ENCODE measurements at regions not wholly inside any gene's neighbourhood (a gene's known extent, or its start where the extent isn't known, plus 50 kb on each side); places are given as distances from the start of the nearest gene placed in this dataset.
A peak's percentile ranks its signal among the peaks of the same experiment; 100 is the strongest.
"Not testable (repeated sequence)": the region's sequence is repeated elsewhere in the genome, so short reads cannot be mapped to it uniquely, and the experiment has no call there.

DNA sequence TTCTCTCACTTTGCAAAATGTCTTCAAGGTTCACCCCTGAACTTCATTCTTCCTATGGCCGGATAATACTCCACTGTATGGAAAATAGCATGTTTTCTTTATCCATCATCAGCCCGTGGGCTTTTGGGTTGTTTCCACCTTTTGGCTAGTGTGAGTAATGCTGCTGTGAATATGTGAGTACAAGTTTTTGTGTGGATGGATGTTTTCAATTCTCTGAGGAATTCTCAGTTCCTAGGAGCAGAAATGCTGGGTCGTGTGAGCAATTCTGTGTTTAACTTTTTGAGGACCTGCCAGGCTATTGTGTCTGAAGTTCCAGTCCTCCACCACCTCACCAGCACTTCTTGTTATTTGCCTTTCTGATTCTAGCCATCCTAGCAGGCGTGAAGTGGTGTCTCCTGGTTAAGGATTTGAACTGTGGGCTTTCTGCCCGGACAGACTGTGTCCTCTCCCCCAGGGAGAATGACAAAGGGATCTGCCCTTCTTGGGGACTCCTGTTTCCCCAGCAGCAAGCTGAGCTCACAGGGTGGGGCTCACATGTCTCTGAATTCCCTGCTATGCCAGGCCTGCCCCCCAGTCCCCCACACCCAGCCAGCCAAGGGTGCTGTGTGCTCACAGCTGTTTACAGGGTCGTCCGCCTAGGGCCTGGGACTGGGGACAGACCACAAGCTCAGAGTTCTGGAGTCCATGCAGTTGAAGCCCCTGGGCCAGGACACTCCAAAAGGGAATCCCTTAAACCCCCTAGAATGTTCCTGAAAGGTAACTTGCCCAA, 92.2 kb upstream of the CIBAR2 start:
- no peak for DNase-seq

DNA sequence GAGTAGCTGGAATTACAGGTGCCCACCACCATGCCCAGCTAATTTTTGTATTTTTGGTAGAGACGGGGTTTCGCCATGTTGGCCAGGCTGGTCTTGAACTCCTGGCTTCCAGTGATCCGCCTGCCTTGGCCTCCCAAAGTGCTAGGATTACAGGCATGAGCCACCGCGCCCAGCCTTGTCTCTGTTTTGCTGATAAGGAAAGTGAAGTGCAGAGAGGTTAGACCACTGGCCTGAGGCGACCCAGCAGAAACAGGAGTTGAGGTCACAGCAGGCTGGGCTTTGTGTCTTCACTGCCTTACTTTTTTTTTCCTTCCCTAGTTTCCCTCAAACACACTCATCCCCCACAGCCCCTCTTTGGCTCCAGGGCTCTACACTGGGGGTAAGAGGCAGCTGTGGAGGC, 93.0 kb upstream of the CIBAR2 start:
- not testable (repeated sequence) for DNase-seq

DNA sequence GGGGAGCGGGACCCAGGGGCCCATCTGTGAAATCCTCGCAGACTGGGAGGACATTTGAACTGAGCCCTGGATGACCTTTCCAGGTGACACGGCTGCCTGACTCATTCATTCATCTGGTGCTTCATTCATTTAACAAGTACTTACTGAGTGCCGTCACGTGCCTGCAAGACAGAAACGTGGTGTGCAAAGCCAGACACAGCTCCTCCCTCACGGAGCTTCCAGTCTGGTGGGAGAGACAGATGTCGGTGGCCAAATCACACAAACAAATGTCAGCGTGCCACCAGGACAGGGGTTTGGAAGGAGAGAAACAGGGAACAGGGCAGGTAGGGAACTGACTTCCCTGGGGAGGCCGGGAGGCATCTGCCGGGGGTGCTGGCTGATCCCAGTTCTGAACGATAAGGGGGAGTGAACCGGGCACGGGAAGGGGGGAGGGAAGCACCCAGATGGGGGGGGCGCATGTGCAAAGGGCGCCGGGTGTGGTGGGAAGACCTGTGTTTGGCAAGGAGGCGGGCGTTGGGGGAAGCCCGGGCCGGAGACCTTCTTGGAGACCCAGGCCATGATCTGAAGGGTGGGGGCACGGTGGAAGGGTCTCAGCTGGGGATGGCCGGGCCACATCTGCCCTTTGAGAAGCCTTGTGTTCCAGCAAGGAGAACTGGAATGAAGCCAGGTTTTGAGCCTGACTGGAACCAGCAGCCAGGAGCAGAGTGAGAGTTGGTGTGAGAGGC, 93.6 kb upstream of the CIBAR2 start:
- no peak for DNase-seq

DNA sequence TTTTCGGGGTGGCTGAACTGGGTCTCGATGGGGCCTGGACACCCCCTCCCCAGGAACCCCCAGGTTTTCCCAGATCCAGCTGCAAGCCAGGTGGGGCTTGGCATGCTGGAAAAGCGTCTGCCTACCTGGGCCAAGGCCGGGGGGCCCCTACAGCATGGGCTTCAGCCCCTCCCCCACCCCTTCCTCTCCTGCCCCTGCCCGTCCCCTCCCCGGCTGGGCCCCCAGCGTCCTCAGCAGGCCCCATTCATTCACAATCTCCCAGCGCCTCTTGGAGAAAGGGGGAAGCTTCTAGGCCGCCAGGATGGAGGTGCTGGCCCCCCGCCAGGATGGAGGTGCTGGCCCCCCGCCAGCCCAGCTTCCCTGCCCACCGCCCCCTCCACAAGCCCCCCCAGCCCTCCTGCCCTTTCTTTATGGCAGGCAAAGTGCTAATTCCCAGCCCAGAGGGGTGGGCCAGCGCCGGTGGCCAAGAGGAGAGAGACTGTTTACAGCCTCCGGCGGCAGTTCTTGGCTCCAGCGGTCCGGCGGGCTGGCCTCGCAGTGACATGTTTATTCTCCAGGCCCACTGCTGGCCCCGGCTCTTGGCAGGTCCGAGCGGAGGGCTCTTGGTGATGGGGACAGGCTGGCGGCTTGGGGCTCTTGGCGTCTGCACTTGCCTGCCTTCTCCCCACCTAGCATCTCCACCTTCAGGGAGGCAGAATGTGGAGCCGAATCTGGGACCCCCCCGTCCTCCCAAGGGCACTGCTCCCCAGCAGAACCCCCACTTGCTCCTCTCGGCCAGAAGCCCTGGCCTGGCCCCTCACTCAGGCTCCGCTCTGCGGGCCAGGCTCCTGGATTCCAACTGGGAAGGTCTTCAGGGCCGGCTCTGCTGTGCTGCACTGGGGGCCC, 94.4 kb upstream of the CIBAR2 start:
- DNase-seq: no peak

DNA sequence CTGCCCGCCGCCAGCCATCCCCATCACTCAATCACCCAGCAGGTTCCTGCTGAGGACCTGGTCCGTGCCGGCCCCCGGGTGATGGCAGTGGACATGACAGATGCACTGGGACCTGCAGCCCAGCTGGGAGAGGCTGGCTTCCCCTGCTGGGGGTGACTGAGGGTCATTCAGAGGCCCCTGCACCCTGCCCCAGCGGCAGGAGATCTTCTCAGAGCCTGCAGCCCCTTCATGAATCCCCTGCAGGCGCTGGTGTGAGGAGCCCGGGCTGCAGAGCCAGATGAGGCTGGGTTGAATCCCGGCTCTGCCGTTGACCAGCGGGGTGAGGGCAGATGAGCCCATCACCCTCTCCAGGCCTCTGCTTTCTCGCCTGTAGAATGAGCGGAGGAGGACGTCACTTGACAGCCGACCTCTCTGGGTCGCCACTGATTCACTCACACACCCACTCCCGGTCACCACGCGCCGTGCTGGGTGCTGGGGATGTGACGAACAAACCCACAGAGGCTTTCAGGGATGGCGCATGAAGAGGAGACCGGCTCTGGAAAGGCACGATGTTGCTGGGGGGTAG, 95.2 kb upstream of the CIBAR2 start:
- DNase-seq: no peak

DNA sequence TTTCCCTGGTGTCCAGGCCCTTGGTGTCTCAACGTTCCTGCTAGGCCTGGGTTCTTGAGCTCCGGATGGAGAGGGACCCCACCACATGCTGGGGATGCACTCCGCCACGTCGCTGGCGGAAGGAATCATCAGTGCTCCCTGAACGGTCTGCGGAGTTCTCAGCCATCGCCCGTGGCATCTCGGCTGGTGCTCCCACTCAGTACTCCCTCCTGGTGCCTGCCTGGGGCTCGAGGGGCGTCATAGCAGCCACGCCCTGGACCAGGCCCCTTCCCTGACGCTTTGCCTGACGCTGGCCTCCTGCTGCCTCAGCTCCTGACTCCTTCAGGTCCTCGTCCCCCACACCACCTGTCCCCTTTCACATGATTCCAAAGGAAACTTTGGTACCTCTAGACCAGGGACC, 95.9 kb upstream of the CIBAR2 start:
- no peak for DNase-seq

DNA sequence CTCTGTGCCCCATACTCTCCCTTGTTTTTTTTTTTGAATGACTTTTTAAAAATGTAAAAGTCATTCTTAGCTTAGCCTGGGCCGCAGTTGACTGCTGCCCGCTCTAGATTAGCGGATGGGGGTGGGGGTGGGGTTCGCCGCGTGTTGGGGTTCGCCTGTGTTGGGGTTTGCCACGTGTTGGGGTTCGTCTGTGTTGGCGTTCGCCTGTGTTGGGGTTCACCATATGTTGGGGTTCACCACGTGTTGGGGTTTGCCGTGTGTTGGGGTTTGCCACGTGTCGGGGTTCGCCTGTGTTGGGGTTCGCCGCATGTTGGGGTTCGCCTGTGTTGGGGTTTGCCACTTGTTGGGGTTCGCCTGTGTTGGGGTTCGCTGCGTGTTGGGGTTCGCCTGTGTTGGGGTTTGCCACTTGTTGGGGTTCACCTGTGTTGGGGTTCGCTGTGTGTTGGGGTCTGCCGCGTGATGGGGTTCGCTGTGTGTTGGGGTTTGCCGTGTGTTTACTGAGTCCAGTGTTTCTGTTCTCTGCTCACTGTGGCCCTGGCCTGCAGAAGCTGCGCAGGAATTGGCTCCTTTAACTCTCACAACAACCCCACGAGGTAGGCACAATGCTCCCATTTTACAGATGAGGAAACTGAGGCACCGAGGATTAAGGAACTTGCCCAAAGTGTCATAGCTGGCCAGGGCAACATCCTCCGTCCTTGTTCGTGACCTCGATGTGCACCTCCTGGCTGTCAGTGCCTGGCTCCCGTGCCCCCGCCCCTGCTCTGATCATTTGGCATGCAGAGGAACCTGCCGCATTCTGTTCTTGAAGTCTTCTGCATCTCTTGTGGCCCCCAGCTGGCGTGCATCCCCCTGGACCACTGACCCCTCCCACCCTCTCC, 96.6 kb upstream of the CIBAR2 start:
- DNase-seq: no peak

DNA sequence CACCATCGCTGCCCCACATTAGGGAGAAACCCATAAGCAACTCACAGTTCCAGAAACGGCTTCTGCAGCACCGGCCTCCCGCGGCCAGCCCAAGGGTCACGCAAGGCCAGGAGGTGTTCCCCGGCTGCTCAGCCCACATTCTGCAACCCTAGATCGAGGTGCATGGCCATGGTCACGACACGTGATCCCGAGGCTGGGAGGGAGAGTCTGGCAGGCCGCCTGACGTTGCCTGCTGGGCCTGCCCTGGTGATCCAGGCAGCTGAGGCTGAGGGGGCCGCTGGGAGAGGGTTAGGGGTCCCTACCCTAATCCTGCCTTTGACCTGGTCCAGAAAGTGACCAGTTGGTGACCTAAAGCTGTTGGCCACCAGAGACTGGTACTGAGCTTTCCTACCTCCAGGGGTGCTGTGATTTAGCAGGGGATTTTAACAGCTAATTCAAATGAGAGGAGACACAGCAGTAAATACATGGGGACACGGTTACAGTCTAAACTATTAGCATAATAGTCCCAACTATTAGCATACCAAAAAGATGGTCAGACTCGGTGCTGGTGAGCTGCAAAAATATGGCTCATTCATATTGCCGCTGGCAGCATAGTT, 97.4 kb upstream of the CIBAR2 start:
- DNase-seq: peak; percentile 46

DNA sequence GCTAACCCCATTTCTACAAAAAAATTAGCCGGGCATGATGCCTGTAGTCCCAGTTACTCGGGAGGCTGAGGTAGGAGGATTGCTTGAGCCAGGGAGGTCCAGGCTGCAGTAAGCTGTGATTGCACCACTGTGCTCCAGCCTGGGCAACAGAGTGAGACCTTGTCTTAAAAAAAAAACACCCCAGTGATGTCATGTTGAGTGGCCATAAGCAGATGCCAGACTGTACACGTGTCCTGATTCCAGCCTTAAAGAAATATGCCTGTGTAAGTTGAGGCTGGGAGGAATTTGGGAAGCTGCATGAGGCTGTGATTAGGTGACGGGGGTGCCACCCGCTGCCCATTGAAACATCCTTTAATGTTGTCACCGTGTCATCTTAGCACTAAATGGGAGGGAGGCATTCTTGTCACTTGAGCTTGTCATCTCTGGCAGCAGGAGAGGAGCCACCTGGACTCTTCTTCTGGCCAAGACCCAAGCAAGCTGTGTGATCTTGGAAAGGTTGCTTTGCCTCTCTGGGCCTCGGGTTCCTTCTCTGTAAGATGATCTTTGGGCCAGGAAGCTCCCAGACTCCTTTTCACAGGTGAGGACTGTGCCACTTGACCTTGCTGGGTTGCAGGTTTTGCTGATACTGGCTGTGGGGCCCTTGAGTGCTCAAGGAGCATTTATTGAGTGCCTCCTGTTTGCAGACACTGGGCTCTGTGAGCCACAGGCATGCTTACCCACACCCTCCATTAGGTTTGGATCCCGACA, 98.3 kb upstream of the CIBAR2 start:
- DNase-seq: peak; percentile 33

DNA sequence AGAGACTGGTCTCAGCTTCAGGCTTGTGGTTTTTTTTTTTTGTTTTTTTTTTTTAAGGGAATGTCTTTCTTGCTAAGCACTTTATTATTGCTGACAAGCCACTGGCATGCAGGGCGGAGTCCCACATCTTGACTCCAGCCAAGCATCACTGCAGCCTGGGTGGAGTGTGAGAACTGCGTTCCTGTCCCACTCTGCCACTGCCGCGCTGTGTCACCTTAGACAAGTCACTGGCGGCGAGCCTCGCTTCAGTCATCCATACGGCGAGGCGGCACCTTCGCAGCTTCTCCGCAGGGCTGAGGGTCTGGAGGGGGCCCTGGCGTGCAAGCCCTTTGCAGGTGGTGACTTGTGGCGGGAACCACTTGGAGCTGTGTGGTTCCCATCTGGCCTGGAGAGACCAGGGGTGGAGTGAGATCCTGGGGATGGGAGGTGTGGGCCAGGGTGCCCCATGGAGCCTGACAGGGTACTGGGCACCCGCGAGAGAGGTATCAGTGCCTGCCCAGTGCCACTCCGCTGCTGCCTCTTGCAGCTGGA, 99.1 kb upstream of the CIBAR2 start:
- peak; percentile 76 for DNase-seq

DNA sequence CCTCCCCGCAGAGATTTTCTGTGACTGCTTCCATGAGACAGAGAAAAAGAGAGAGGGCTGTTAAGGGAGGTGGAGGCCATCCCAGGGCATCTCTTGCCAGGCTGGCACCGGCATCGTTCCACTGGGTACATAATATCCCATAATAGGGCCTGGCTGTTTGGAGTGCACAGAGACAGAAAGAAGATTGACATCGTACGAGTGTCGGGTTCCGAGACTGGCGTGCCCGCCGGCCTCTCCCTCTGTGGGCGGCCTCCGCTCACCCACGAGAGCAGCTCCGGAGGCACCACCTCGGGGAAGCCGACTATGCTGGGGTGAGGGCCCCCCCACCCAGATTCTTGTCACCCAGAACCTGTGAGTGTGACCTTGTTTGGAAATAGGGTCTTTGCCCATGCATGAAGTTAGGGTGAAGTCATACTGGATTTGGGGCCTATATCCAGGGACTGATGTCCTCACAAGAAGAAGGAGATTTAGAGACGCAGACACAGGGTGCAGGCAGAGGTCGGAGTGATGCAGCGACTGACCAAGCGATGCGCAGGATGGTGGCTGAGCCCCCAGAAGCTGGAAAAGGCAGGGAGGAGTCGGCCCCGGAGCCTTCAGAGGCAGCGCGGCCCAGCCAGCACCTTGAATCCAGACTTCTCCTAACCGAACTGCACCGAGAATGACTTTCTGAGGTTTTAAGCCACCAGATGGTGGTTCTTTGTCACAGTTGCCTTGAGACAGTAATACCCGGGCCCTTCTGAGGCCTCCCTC, 101.8 kb upstream of the CIBAR2 start:
- no peak for DNase-seq

DNA sequence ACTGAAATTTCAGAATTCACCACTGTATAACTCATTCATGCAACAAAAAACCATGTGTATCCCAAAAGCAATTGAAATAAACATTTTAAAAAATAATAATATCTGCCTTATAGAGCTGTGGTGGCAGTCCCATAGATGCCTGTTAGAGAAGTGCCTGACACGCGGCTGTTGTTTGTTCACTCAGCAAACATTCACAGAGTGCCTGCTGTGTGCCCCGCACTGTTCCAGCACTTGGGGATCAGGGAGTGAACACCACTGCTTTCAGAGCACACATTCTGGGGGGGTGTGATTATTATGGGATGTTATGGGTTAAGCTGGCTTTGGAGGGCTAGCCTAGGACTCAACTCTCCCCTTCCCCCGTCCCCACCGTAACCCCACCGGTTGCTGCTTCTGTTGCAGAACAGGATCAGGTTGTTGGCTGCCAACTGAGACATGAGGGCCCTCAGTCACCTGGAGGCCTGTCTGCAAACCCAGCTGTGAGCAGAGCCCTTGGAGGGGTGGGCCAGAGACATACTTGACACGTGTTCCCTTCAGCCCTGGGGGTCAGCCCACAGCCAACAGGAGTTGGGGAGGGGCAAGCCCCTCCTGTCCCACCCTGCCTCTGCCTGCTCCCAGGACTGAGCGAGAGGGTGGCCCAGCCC, 103.3 kb upstream of the CIBAR2 start:
- no peak for DNase-seq

DNA sequence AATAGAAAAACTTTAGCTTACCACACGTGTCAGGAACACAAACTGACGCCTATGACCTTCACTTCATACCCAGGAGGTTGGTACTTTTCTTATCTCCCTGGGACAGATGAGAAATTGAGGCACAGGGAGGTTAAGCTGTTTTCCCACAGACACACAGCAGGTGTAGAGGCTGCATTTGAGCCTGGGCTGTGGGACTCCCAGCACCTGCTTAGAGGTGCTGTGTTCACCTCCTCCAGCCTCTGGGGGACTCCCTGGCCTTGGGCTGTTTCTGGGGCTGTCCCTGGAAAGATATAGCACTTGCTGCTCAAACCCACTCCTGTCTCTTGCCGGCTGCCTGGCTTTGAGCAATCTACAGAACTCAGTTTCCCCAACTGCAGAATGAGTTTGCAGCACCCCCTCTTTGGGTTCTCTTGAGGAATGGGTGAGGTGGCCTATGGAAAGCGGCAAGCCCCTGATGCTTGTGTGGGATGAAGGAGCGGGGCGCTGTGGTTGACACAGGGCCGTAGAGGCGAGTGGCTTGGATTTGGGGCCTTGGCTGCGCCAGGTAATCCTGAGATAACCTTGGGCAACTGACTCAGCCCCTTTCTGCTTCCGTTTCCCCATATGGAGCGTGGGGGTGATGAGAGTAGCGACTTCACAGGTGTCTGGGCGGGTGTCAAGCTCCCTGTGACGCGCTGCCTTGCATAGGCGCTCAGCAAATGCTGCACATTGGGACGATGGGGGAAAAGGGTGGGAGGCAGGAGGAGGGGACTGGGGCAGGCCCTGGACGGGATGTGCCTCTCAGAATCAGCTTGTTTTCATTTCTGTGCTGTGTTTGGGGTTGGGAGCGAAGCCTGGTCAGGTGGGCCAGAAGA, 104.5 kb upstream of the CIBAR2 start:
- peak; percentile 81 for DNase-seq

DNA sequence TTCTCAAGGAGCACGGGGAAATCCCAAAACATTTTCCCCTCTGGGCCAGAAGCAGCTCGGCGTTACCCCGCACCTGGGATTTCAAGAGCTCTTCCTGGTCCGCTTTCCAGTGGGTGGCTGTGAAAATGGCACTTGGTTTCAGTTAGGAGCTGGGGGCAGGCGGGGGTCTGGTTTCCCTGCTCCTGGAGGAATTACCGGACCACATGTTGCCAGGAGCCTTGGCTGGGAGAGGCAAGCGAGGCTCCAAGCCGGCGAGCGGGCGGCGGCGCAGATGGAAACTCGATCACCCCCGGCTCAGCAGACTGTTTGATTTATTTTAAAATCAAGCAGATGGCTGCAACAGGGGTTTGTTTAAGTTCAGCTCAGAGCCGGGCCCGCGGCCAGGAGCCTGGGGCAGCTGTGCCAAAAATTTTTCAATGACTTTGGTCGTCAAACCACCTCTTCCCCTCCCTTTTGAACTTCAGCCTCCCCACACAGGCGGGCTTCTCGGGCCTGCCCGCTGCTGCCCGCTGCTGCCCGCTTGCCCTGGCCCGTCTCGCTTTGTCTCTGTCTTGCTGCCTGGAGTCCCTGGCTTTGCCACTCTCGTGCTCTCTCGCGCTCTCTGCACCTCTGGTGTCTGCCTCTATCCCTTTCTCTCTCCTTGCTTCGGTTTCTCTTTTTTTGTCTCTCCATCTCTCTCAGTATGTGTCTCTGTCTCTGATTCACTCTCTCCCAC, 108.0 kb upstream of the CIBAR2 start:
- peak; percentile 76 for DNase-seq

DNA sequence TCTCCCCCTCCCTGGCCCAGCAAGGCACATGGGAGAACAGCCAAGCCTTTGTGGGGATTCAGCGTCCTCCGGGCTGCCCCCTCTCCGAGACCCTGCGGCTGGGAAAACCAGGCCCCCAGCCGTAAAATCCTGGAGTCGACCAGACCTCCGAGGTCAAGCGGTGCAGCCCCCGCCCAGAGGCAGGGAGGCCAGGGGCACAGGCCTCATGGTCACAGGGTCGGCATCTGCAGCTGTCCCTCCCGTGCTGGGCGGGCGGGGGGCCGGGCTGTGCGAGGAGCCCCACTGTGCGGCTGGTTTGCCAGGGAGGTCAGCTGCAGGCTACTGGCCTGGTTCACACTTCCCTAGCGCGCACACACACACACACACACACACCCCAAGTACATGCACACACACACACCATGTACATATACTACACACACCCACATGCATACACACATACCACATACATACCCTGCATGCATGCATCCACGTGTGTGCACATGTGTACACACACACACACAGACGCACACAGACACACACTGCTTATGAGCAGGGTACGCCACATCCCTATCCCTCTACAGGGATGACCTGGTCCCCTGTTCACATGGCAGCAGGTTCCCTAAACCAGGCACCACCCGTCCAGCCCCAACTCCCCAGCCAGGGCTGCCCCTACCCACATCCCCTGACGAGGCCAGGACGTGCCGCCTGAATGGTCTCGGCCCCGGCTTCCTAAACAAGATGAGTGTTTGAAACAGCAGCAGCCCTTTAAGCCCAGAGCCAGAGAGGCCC, 108.9 kb upstream of the CIBAR2 start:
- no peak for DNase-seq

DNA sequence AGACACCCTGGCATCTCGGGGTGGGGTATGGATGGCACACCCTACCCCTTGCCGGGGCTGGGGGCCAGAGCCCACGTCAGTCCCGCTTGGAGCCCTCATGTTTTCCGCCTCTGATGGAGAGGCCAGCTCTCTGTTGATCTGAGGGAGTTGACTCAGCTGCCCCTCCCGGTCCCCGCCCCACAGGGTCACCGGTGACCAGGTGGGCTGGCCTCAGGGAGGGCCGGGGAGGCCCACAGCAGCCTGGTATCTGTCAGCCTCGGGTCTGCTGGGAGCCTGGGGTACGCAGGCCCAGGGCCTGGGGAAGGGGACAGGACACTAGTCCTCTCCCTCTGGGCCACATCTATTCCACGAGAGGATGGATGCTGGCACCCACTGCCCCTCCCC, 109.5 kb upstream of the CIBAR2 start:
- no peak for DNase-seq
